H1 (cell line): ENCODE measurements at regions not wholly inside any gene's neighbourhood (a gene's known extent, or its start where the extent isn't known, plus 50 kb on each side); places are given as distances from the start of the nearest gene placed in this dataset.

Experiments used
- CTCF ChIA-PET: fragments of 300-600 bp; sonication (Branson Sonifier 250); formaldehyde crosslinking; loops from one replicate; lab custom pipeline; 2021; ENCODE audit not compliant: partially characterized antibody; lab: Charles Lee
- POLR2A ChIA-PET: fragments of 300-600 bp; sonication (Branson Sonifier 250); formaldehyde crosslinking; loops from one replicate; lab custom pipeline; 2021; ENCODE audit warnings: inconsistent platforms; ENCODE audit not compliant: partially characterized antibody; lab: Charles Lee
- DNase-seq, 2 experiments: peaks; one replicate each; pipeline versions ENCODE4 v3.0.0 to v3.0.0-alpha.2; 2010 to 2022; ENCODE audit warnings: low spot score in 2 of 2, low read depth in 1 of 2, mixed read lengths in 1 of 2
- FAIRE-seq: peaks from 2 replicates; lab custom pipeline; 2011; peaks lifted over from hg19 to GRCh38; lab: Jason Lieb, UNC
- H2AFZ ChIP-seq: 2 replicates; pipeline ENCODE4 v1.8.1; 2012; ENCODE audit warnings: low read length, inconsistent platforms
- H2AK5ac ChIP-seq: 2 replicates; pipeline ENCODE4 v1.6.1; 2013; ENCODE audit warnings: low read depth, low read length
- H2BK120ac ChIP-seq: replicated peaks from 2 replicates; pipeline ENCODE3; 2013; ENCODE audit warnings: low read depth, low read length, inconsistent platforms
- H2BK12ac ChIP-seq: 2 replicates; pipeline ENCODE4 v1.6.1; 2013; ENCODE audit warnings: low read depth, low read length
- H2BK15ac ChIP-seq: 2 replicates; pipeline ENCODE4 v1.6.1; 2013; ENCODE audit warnings: low read length
- H2BK20ac ChIP-seq: 2 replicates; pipeline ENCODE4 v1.6.1; 2013; ENCODE audit warnings: low read length
- H2BK5ac ChIP-seq: 2 replicates; pipeline ENCODE4 v1.6.1; 2013; ENCODE audit warnings: low read depth, low read length
- H3K14ac ChIP-seq: 2 replicates; pipeline ENCODE4 v1.6.1; 2013; ENCODE audit warnings: inconsistent platforms; ENCODE audit not compliant: insufficient read length
- H3K18ac ChIP-seq: 2 replicates; pipeline ENCODE4 v1.6.1; 2013; ENCODE audit warnings: low read length; ENCODE audit errors: extremely low read depth
- H3K23ac ChIP-seq: 2 replicates; pipeline ENCODE4 v1.6.1; 2013; ENCODE audit warnings: inconsistent platforms; ENCODE audit not compliant: insufficient read length
- H3K23me2 ChIP-seq: 2 replicates; pipeline ENCODE4 v1.6.1; 2013; ENCODE audit warnings: low read depth, low read length
- H3K27ac ChIP-seq: 2 replicates; pipeline ENCODE4 v1.6.1; 2011; ENCODE audit warnings: low read depth, low read length, inconsistent platforms
- H3K27me3 ChIP-seq, 4 experiments: replicated peaks in 1 of 4; 1 replicate in 1 of 4; 2 replicates in 3 of 4; pipeline versions ENCODE4 v1.6.1 to v1.8.1; 2011 to 2013; ENCODE audit warnings: low read length in 3 of 4, mild to moderate bottlenecking in 3 of 4, inconsistent platforms in 2 of 4, mixed read lengths in 2 of 4, moderate library complexity in 1 of 4; ENCODE audit not compliant: control insufficient read depth in 3 of 4, insufficient read depth in 3 of 4; ENCODE audit errors: extremely low read depth in 1 of 4
- H3K36me3 ChIP-seq, 4 experiments: 2 replicates each; pipeline versions ENCODE4 v1.6.1 to v1.8.1; 2011 to 2013; ENCODE audit warnings: mild to moderate bottlenecking in 4 of 4, low read length in 3 of 4, moderate library complexity in 2 of 4, control low read depth in 1 of 4, inconsistent platforms in 1 of 4; ENCODE audit not compliant: insufficient read depth in 4 of 4, control insufficient read depth in 2 of 4
- H3K4ac ChIP-seq: replicated peaks from 2 replicates; pipeline ENCODE3; 2013; ENCODE audit warnings: low read length, low read depth, mixed read lengths, inconsistent platforms; ENCODE audit not compliant: insufficient read length
- H3K4me1 ChIP-seq, 4 experiments: replicated peaks in 1 of 4; 1 replicate in 1 of 4; 2 replicates in 3 of 4; pipeline versions ENCODE4 v1.6.1 to v1.8.1; 2011 to 2013; ENCODE audit warnings: low read length in 3 of 4, inconsistent platforms in 2 of 4, mixed read lengths in 1 of 4; ENCODE audit not compliant: insufficient read depth in 4 of 4, control insufficient read depth in 3 of 4
- H3K4me2 ChIP-seq, 2 experiments: 2 replicates each; pipeline versions ENCODE4 v1.6.1 to v1.8.1; 2011 to 2013; ENCODE audit warnings: low read depth in 2 of 2, low read length in 2 of 2, control low read depth in 1 of 2, inconsistent platforms in 1 of 2, mild to moderate bottlenecking in 1 of 2; ENCODE audit not compliant: insufficient read depth in 1 of 2
- H3K4me3 ChIP-seq, 4 experiments: fragments of 200-600, 300-600 bp in 1 of 4; sonication (generic), shearing (Covaris generic), sonication (Bioruptor Twin) in 1 of 4; 2 replicates each; pipeline versions ENCODE4 v1.5.1 to v1.8.1; 2011 to 2016; ENCODE audit warnings: low read length in 4 of 4, low read depth in 3 of 4, control low read depth in 2 of 4, inconsistent platforms in 2 of 4, mild to moderate bottlenecking in 2 of 4, mixed read lengths in 1 of 4, moderate library complexity in 1 of 4; ENCODE audit not compliant: insufficient read depth in 2 of 4; ENCODE audit errors: extremely low read depth in 1 of 4
- H3K56ac ChIP-seq: replicated peaks from 2 replicates; pipeline ENCODE3; 2013; ENCODE audit warnings: low read depth, mild to moderate bottlenecking, mixed read lengths, low read length, inconsistent platforms; ENCODE audit not compliant: insufficient read length
- H3K79me1 ChIP-seq: 2 replicates; pipeline ENCODE4 v1.6.1; 2013; ENCODE audit warnings: low read depth, low read length, control low read depth
- H3K79me2 ChIP-seq, 2 experiments: 2 replicates each; pipeline versions ENCODE4 v1.6.1 to v1.8.1; 2012 to 2013; ENCODE audit warnings: low read length in 2 of 2, mild to moderate bottlenecking in 2 of 2, inconsistent platforms in 1 of 2; ENCODE audit not compliant: insufficient read depth in 2 of 2, control insufficient read depth in 1 of 2
- H3K9ac ChIP-seq, 4 experiments: replicated peaks in 1 of 4; 1 replicate in 1 of 4; 2 replicates in 3 of 4; pipeline versions ENCODE4 v1.6.1 to v1.8.1; 2011 to 2013; ENCODE audit warnings: low read depth in 3 of 4, low read length in 3 of 4, control low read depth in 2 of 4, mild to moderate bottlenecking in 2 of 4, moderate library complexity in 2 of 4, inconsistent platforms in 1 of 4; ENCODE audit errors: extremely low read depth in 1 of 4
- H3K9me3 ChIP-seq, 2 experiments: 2 replicates each; pipeline versions ENCODE4 v1.6.1 to v1.8.1; 2012 to 2013; ENCODE audit warnings: mild to moderate bottlenecking in 2 of 2, moderate library complexity in 2 of 2, control low read depth in 1 of 2, inconsistent platforms in 1 of 2, low read depth in 1 of 2, low read length in 1 of 2, mixed read lengths in 1 of 2; ENCODE audit not compliant: insufficient read depth in 2 of 2
- H4K20me1 ChIP-seq, 2 experiments: replicated peaks in 1 of 2; 2 replicates each; pipeline versions ENCODE3 to v1.8.1; 2011 to 2013; ENCODE audit warnings: inconsistent platforms in 2 of 2, low read length in 2 of 2, mild to moderate bottlenecking in 1 of 2; ENCODE audit not compliant: insufficient read depth in 2 of 2, control insufficient read depth in 1 of 2
- H4K5ac ChIP-seq: 2 replicates; pipeline ENCODE4 v1.6.1; 2013; ENCODE audit warnings: low read length, low read depth, mixed read lengths, inconsistent platforms; ENCODE audit not compliant: insufficient read length
- H4K8ac ChIP-seq: 2 replicates; pipeline ENCODE4 v1.8.0; 2013; ENCODE audit warnings: mild to moderate bottlenecking, moderate library complexity, low read length, inconsistent platforms; ENCODE audit not compliant: insufficient read depth; ENCODE audit errors: extremely low read depth
- H4K91ac ChIP-seq: replicated peaks from 2 replicates; pipeline ENCODE3; 2013; ENCODE audit warnings: low read length, mixed read lengths, inconsistent platforms; ENCODE audit not compliant: insufficient read length
- BRCA1 ChIP-seq: IDR thresholded peaks from 2 replicates; pipeline ENCODE4 v1.6.1; 2012; ENCODE audit warnings: low read depth, low read length, improper control_type of control experiment
- EGR1 ChIP-seq: IDR thresholded peaks from 2 replicates; pipeline ENCODE4 v1.6.1; 2011; ENCODE audit warnings: low read depth, low read length, borderline replicate concordance
- EZH2 ChIP-seq: fragments of 200-600 bp; sonication (generic); IDR thresholded peaks from 2 replicates; pipeline ENCODE4 v1.7.1; 2012; ENCODE audit warnings: low read depth, mild to moderate bottlenecking, moderate library complexity, low read length, inconsistent platforms; ENCODE audit not compliant: severe bottlenecking
- NANOG ChIP-seq: IDR thresholded peaks from 2 replicates; pipeline ENCODE4 v1.6.1; 2011; ENCODE audit warnings: low read length, low read depth, mild to moderate bottlenecking, inconsistent platforms; ENCODE audit not compliant: insufficient read depth, poor library complexity, severe bottlenecking
- NRF1 ChIP-seq: IDR thresholded peaks from 2 replicates; pipeline ENCODE4 v1.6.1; 2011; ENCODE audit warnings: mild to moderate bottlenecking, low read depth, low read length, improper control_type of control experiment
- RNF2 ChIP-seq: fragments of 200-900, 300-1000 bp; sonication (generic); IDR thresholded peaks from 2 replicates; pipeline ENCODE4 v1.7.1; 2016; ENCODE audit warnings: borderline replicate concordance, low read depth, mild to moderate bottlenecking, antibody characterized with exemption, low read length; ENCODE audit not compliant: poor library complexity, severe bottlenecking; ENCODE audit errors: missing control alignments
- SP2 ChIP-seq: IDR thresholded peaks from 2 replicates; pipeline ENCODE4 v1.6.1; 2012; ENCODE audit warnings: mild to moderate bottlenecking, low read length, inconsistent platforms
- SRF ChIP-seq: IDR thresholded peaks from 2 replicates; pipeline ENCODE4 v1.6.1; 2011; ENCODE audit warnings: mild to moderate bottlenecking, low read depth, low read length, moderate library complexity
- ZNF274 ChIP-seq: IDR thresholded peaks from 2 replicates; pipeline ENCODE4 v1.7.0; 2012; ENCODE audit warnings: low read length, borderline replicate concordance; ENCODE audit errors: extremely low read depth
- WGBS, 2 experiments: shearing (Covaris generic) in 1 of 2; methylation state at CpG; one replicate each; pipeline versions ENCODE4 v1.1.6 to v1.1.7; 2013 to 2015; ENCODE audit warnings: low lambda C conversion rate in 2 of 2, mixed read lengths in 2 of 2, inconsistent platforms in 1 of 2, low coverage in 1 of 2, missing lambda C conversion rate in 1 of 2; ENCODE audit not compliant: insufficient replicate concordance in 2 of 2, insufficient coverage in 1 of 2, insufficient read length in 1 of 2; ENCODE audit errors: extremely low coverage in 1 of 2, missing lambda C conversion rate in 1 of 2; 5-methylcytosine and 5-hydroxymethylcytosine counted together

- Histone ChIP-seq H3K79me1 (no peaks in the 10 kb centered on the region), H3K9me3 (no peaks in the 10 kb centered on the region), H4K8ac (no peak overlapping the region), H2AFZ (no peak overlapping the region), H3K27me3 (no peaks in the 10 kb centered on the region; a peak in 1 of 7 replicates), H3K9ac (no peak overlapping the region), H4K20me1 (no peaks in the 10 kb centered on the region), H3K4me3 (no peak overlapping the region), H2BK120ac (no peak overlapping the region), H2BK5ac (no peak overlapping the region; the same call in 1 of the 2 replicates), H3K14ac (no peak overlapping the region), H4K5ac (no peak overlapping the region), H2BK12ac (no peak overlapping the region), H2BK15ac (no peak overlapping the region), H3K4me1 (peaks cover 4 to 27% (median 13%) of the 10 kb centered on the region in 4 experiments), H2BK20ac (no peak overlapping the region), H3K4me2 (no peak overlapping the region), H3K23me2 (no peaks in the 10 kb centered on the region; the same call in 1 of the 2 replicates), H4K91ac (no peak overlapping the region), H3K4ac (no peak overlapping the region), H3K27ac (no peak overlapping the region), H3K56ac (no peak overlapping the region), H3K36me3 (no peaks in the 10 kb centered on the region), H2AK5ac (no peak overlapping the region), H3K18ac (no peak overlapping the region), H3K79me2 (no peaks in the 10 kb centered on the region), H3K23ac (no peak overlapping the region)
- FAIRE-seq (no peak), DNase-seq (no peak)
- CTCF ChIA-PET, result interaction anchor here (0.6 to 15.1 kb wide), 7 partner anchors 10 to 134 kb away, joined by 3 to 277 read pairs (median 5); no protein-coding TSS in a partner anchor
- WGBS, 2 experiments, result 94% methylated on average over 22 of the region's 22 CpGs; no CpG with 5 or more reads in 1 of the 2 experiments
- POLR2A ChIA-PET, result interaction anchor here (1.1 kb wide), 1 partner anchor 15 kb away, joined by 3 read pairs; no protein-coding TSS in a partner anchor
- TF ChIP-seq NANOG (no peak), ZNF274 (no peak), SP2 (no peak), NRF1 (no peak), BRCA1 (no peak), RNF2 (no peak), SRF (no peak), EZH2 (no peak), EGR1 (no peak)
Measured at GRCh38 chr16:85475691-85476300, 137.3 kb upstream of the GSE1 start.
